Endothelial cell of umbilical vein (primary cell): ENCODE measurements at regions not wholly inside any gene's neighbourhood (a gene's known extent, or its start where the extent isn't known, plus 50 kb on each side); places are given as distances from the start of the nearest gene placed in this dataset.

Experiments
- BruUV-seq: library from RNA; stranded (reverse); fragments of 400-500 nt; replicated peaks from 2 replicates; lab custom pipeline; 2021; lab: Mats Ljungman, UMichigan
- CTCF ChIA-PET: fragments of 300-600, 350-600 bp; sonication (Branson Sonifier 250); formaldehyde crosslinking; loops from one replicate; lab custom pipeline; 2021; ENCODE audit warnings: antibody characterized with exemption, inconsistent platforms; lab: Charles Lee
- POLR2A ChIA-PET: fragments of 300-600, 350-600 bp; sonication (Branson Sonifier 250); formaldehyde crosslinking; loops from one replicate; lab custom pipeline; 2021; ENCODE audit warnings: antibody characterized with exemption, inconsistent platforms; lab: Charles Lee
- DNase-seq: peaks from one replicate; pipeline ENCODE4 v3.0.0-alpha.2; 2011; ENCODE audit warnings: low read depth, low spot score
- FAIRE-seq: peaks from 2 replicates; lab custom pipeline; 2011; peaks lifted over from hg19 to GRCh38; lab: Jason Lieb, UNC
- H2AFZ ChIP-seq: 2 replicates; pipeline ENCODE4 v1.6.0; 2012; ENCODE audit warnings: low read depth, low read length, control low read depth, inconsistent platforms
- H3K27ac ChIP-seq: 2 replicates; pipeline ENCODE4 v1.5.1; 2011; ENCODE audit warnings: low read depth, mild to moderate bottlenecking, control low read depth, low read length, moderate library complexity; ENCODE audit not compliant: insufficient read depth
- H3K27me3 ChIP-seq, 2 experiments: 2 replicates each; pipeline versions ENCODE4 v1.6.0 to v1.6.1; 2011; ENCODE audit warnings: low read length in 2 of 2, mixed read lengths in 1 of 2; ENCODE audit not compliant: control insufficient read depth in 2 of 2, insufficient read depth in 2 of 2
- H3K36me3 ChIP-seq, 2 experiments: 2 replicates in 1 of 2; 3 replicates in 1 of 2; pipeline ENCODE4 v1.5.1; 2011; ENCODE audit warnings: low read length in 2 of 2, mild to moderate bottlenecking in 1 of 2, moderate library complexity in 1 of 2; ENCODE audit not compliant: control insufficient read depth in 2 of 2, insufficient read depth in 2 of 2; ENCODE audit errors: extremely low read depth in 1 of 2
- H3K4me1 ChIP-seq: 3 replicates; pipeline ENCODE4 v1.5.1; 2011; ENCODE audit warnings: mild to moderate bottlenecking, low read length; ENCODE audit not compliant: control insufficient read depth, insufficient read depth; ENCODE audit errors: extremely low read depth
- H3K4me2 ChIP-seq: 2 replicates; pipeline ENCODE4 v1.6.1; 2011; ENCODE audit warnings: low read length, control low read depth, mixed read lengths; ENCODE audit not compliant: insufficient read depth
- H3K4me3 ChIP-seq, 3 experiments: fragments of 200-600 bp in 1 of 3; sonication (generic), shearing (Covaris generic) in 1 of 3; replicated peaks in 1 of 3; 2 replicates each; pipeline ENCODE4 v1.5.1; 2011 to 2016; ENCODE audit warnings: control low read depth in 3 of 3, low read length in 3 of 3, mild to moderate bottlenecking in 2 of 3, inconsistent platforms in 1 of 3, low read depth in 1 of 3, moderate library complexity in 1 of 3; ENCODE audit not compliant: insufficient read depth in 1 of 3
- H3K79me2 ChIP-seq: 2 replicates; pipeline ENCODE4 v1.6.0; 2012; ENCODE audit warnings: low read length, inconsistent platforms; ENCODE audit not compliant: control insufficient read depth, insufficient read depth
- H3K9ac ChIP-seq: replicated peaks from 2 replicates; pipeline ENCODE3; 2011; ENCODE audit warnings: low read length, control low read depth; ENCODE audit not compliant: insufficient read depth; ENCODE audit errors: extremely low read depth
- H3K9me1 ChIP-seq: replicated peaks from 3 replicates; pipeline ENCODE4 v1.6.0; 2011; ENCODE audit warnings: mild to moderate bottlenecking, low read length; ENCODE audit not compliant: control insufficient read depth, insufficient read depth; ENCODE audit errors: extremely low read depth
- H3K9me3 ChIP-seq: replicated peaks from 2 replicates; pipeline ENCODE4 v1.5.1; 2012; ENCODE audit warnings: low read length, inconsistent platforms; ENCODE audit not compliant: control insufficient read depth, insufficient read depth
- H4K20me1 ChIP-seq: replicated peaks from 2 replicates; pipeline ENCODE3; 2011; ENCODE audit warnings: mild to moderate bottlenecking, low read length; ENCODE audit not compliant: control insufficient read depth, insufficient read depth; ENCODE audit errors: extremely low read depth
- CTCF ChIP-seq, 2 donors: IDR thresholded peaks; 1 replicate in 1 of 2; 2 replicates in 1 of 2; pipeline ENCODE4 v1.5.1; 2011; ENCODE audit warnings: low read length in 2 of 2, mild to moderate bottlenecking in 2 of 2, moderate library complexity in 2 of 2, control low read depth in 1 of 2, inconsistent platforms in 1 of 2, low read depth in 1 of 2; ENCODE audit not compliant: insufficient read depth in 1 of 2; ENCODE audit errors: extremely low read depth in 1 of 2
- FOS ChIP-seq: IDR thresholded peaks from 2 replicates; pipeline ENCODE4 v1.6.1; 2011; ENCODE audit warnings: mild to moderate bottlenecking, low read length, moderate library complexity, borderline replicate concordance; ENCODE audit not compliant: insufficient read depth
- GATA2 ChIP-seq: IDR thresholded peaks from 2 replicates; pipeline ENCODE4 v1.7.0; 2011; ENCODE audit warnings: low read depth, mild to moderate bottlenecking, moderate library complexity, mixed read lengths, low read length; ENCODE audit not compliant: insufficient read length, insufficient read depth
- JUN ChIP-seq: IDR thresholded peaks from 2 replicates; pipeline ENCODE4 v1.6.1; 2011; ENCODE audit warnings: borderline replicate concordance, low read depth; ENCODE audit not compliant: insufficient read length, insufficient read depth
- MYC ChIP-seq: IDR thresholded peaks from one replicate; pipeline ENCODE4 v1.6.1; 2011; ENCODE audit warnings: mild to moderate bottlenecking, low read depth, low read length
- POLR2A ChIP-seq: IDR thresholded peaks from 2 replicates; pipeline ENCODE4 v1.6.1; 2012; ENCODE audit warnings: low read depth, mild to moderate bottlenecking, control low read depth, low read length
- POLR2AphosphoS5 ChIP-seq: IDR thresholded peaks from 2 replicates; pipeline ENCODE4 v1.6.1; 2012; ENCODE audit warnings: low read depth, mild to moderate bottlenecking, control low read depth, low read length, moderate library complexity; ENCODE audit not compliant: insufficient read depth
- dilution Hi-C: fragments of 300-500 bp; cut with MboI; formaldehyde crosslinking; loops from one replicate; pipeline ENCODE4 v1.15.0; 2019; ENCODE audit warnings: low sequenced_read_pairs; ENCODE audit not compliant: extremely low pct_ligation_motif_present
- intact Hi-C: fragments of 100-400 bp; cut with micrococcal nuclease; formaldehyde crosslinking; loops from one replicate; pipeline ENCODE4 v1.10.0; 2022

- no peaks in the 10 kb centered on the region for H3K4me1 ChIP-seq
- no peaks in the 10 kb centered on the region for H4K20me1 ChIP-seq
- no peak overlapping the region for H3K4me2 ChIP-seq
- ChIA-PET POLR2A (no interaction called here), CTCF (no interaction called here)
- H3K79me2 ChIP-seq, result no peaks in the 10 kb centered on the region
- H3K36me3 ChIP-seq, result no peaks in the 10 kb centered on the region
- no peak overlapping the region for H3K4me3 ChIP-seq
- DNase-seq (no peak), FAIRE-seq (no peak)
- intact Hi-C loops, result no loop called here
- no peak overlapping the region for H3K9ac ChIP-seq
- H2AFZ ChIP-seq, result no peak overlapping the region
- H3K27ac ChIP-seq, result no peak overlapping the region
- dilution Hi-C loops, result no loop called here
- H3K9me1 ChIP-seq, result no peaks in the 10 kb centered on the region
- no TSS peak for BruUV-seq
- TF ChIP-seq POLR2A, result no peak
- no peak for TF ChIP-seq POLR2AphosphoS5
- TF ChIP-seq MYC, result no peak
- no peak for TF ChIP-seq CTCF (IDR thresholded peaks at IDR 0.05; ENCODE audit: extremely low read depth in 1 of 2, insufficient read depth in 1 of 2, low read depth in 1 of 2, low read length in 2 of 2)
- no peak for TF ChIP-seq JUN
- no peak for TF ChIP-seq FOS
- no peak for TF ChIP-seq GATA2
- H3K9me3 ChIP-seq, result no peaks in the 10 kb centered on the region
- H3K27me3 ChIP-seq, result no peaks in the 10 kb centered on the region
Observed at GRCh38 chr16:73378471-73378870, 330.5 kb upstream of the ZFHX3 start.
